HCT116 (cell line): ENCODE measurements at regions not wholly inside any gene's neighbourhood (a gene's known extent, or its start where the extent isn't known, plus 50 kb on each side); places are given as distances from the start of the nearest gene placed in this dataset.

Experiments
- CTCF ChIP-seq, 3 experiments: fragments of 200-600 bp in 1 of 3; sonication (generic) in 1 of 3; IDR thresholded peaks in 2 of 3; conservative IDR thresholded peaks in 1 of 3; 2 replicates each; pipeline ENCODE4 v1.5.1; 2012 to 2017; ENCODE audit warnings: low read depth in 2 of 3, low read length in 2 of 3, antibody characterized with exemption in 1 of 3, borderline replicate concordance in 1 of 3, control low read depth in 1 of 3, mild to moderate bottlenecking in 1 of 3, mixed read lengths in 1 of 3, mixed run types in 1 of 3, moderate library complexity in 1 of 3; ENCODE audit not compliant: insufficient read depth in 1 of 3
- JUND ChIP-seq: IDR thresholded peaks from 2 replicates; pipeline ENCODE4 v1.6.1; 2012
- SP1 ChIP-seq: IDR thresholded peaks from 2 replicates; pipeline ENCODE4 v1.6.1; 2012; ENCODE audit warnings: low read depth

GRCh38 chr9:101970609-101971008 lies 232.2 kb upstream of the GRIN3A start:
- TF ChIP-seq CTCF (IDR thresholded peaks at IDR 0.05 in 2 of 3, conservative IDR thresholded peaks at IDR 0.05 in 1 of 3; ENCODE audit: borderline replicate concordance in 1 of 3, insufficient read depth in 1 of 3, low read depth in 2 of 3, low read length in 2 of 3) (no peak), JUND (no peak), SP1 (no peak)
